ENCODE measurements at regions not wholly inside any gene's neighbourhood (a gene's known extent, or its start where the extent isn't known, plus 50 kb on each side); places are given as distances from the start of the nearest gene placed in this dataset.

- DNase-seq = no peak
These were observed 711.9 kb downstream of the SUCLG1 start for GRCh38 chr2:83747141-83747540.

- no peak for DNase-seq
These were observed 714.2 kb downstream of the SUCLG1 start for GRCh38 chr2:83744855-83745254.

GRCh38 chr2:83742117-83742782 is 716.8 kb downstream of the SUCLG1 start:
- no peak for DNase-seq

GRCh38 chr2:83730223-83730622 is 728.9 kb downstream of the SUCLG1 start:
- DNase-seq = no peak

GRCh38 chr2:83725735-83726134 is 733.3 kb downstream of the SUCLG1 start:
- DNase-seq = no peak

- no peak for DNase-seq
These were observed 753.9 kb downstream of the SUCLG1 start for GRCh38 chr2:83705146-83705545.

- DNase-seq = no peak
These were observed 755.5 kb downstream of the SUCLG1 start for GRCh38 chr2:83703598-83703997.

GRCh38 chr2:83696838-83697237 is 762.2 kb downstream of the SUCLG1 start:
- no peak for DNase-seq

GRCh38 chr2:83695530-83695929 is 763.5 kb downstream of the SUCLG1 start:
- DNase-seq = no peak

GRCh38 chr2:83695037-83695436 is 764.0 kb downstream of the SUCLG1 start:
- DNase-seq = no peak

- DNase-seq = no peak
These were observed 769.7 kb downstream of the SUCLG1 start for GRCh38 chr2:83689402-83689801.

GRCh38 chr2:83686863-83687262 is 772.2 kb downstream of the SUCLG1 start:
- DNase-seq = no peak

- no peak for DNase-seq
These were observed 785.0 kb downstream of the SUCLG1 start for GRCh38 chr2:83674050-83674449.

GRCh38 chr2:83665894-83666293 is 793.2 kb downstream of the SUCLG1 start:
- DNase-seq = no peak

GRCh38 chr2:83665154-83665553 is 793.9 kb downstream of the SUCLG1 start:
- no peak for DNase-seq

GRCh38 chr2:83661711-83662110 is 797.4 kb downstream of the SUCLG1 start:
- no peak for DNase-seq

GRCh38 chr2:83654091-83654611 is 804.9 kb downstream of the SUCLG1 start:
- no peak for DNase-seq

- no peak for DNase-seq
These were observed 808.2 kb downstream of the SUCLG1 start for GRCh38 chr2:83650898-83651297.

- DNase-seq = no peak
These were observed 808.9 kb downstream of the SUCLG1 start for GRCh38 chr2:83650161-83650560.

GRCh38 chr2:83640506-83640905 is 818.6 kb downstream of the SUCLG1 start:
- DNase-seq = no peak

- no peak for DNase-seq
These were observed 825.7 kb downstream of the SUCLG1 start for GRCh38 chr2:83633423-83633822.

- no peak for DNase-seq
These were observed 828.7 kb downstream of the SUCLG1 start for GRCh38 chr2:83630351-83630750.

- DNase-seq = no peak
These were observed 843.6 kb downstream of the SUCLG1 start for GRCh38 chr2:83615511-83615910.

GRCh38 chr2:83613178-83613577 is 845.9 kb downstream of the SUCLG1 start:
- no peak for DNase-seq

GRCh38 chr2:83602753-83603152 is 856.3 kb downstream of the SUCLG1 start:
- no peak for DNase-seq
